Duodenal mucosa (tissue), 2 donors: ENCODE measurements at regions not wholly inside any gene's neighbourhood (a gene's known extent, or its start where the extent isn't known, plus 50 kb on each side); places are given as distances from the start of the nearest gene placed in this dataset.

Source experiments
- H3K27ac ChIP-seq: one replicate; pipeline ENCODE4 v1.7.0; 2013; ENCODE audit warnings: low read depth, low read length
- H3K27me3 ChIP-seq, 2 donors: one replicate each; pipeline ENCODE4 v1.7.0; 2013; ENCODE audit warnings: low read length in 2 of 2, control low read depth in 1 of 2; ENCODE audit not compliant: insufficient read depth in 2 of 2, control insufficient read depth in 1 of 2
- H3K36me3 ChIP-seq, 2 donors: one replicate each; pipeline ENCODE4 v1.7.0; 2013; ENCODE audit warnings: low read length in 2 of 2, control low read depth in 1 of 2; ENCODE audit not compliant: insufficient read depth in 2 of 2, control insufficient read depth in 1 of 2
- H3K4me1 ChIP-seq, 2 donors: one replicate each; pipeline ENCODE4 v1.7.0; 2013; ENCODE audit warnings: low read length in 2 of 2, control low read depth in 1 of 2; ENCODE audit not compliant: insufficient read depth in 2 of 2, control insufficient read depth in 1 of 2
- H3K4me3 ChIP-seq, 2 donors: one replicate each; pipeline ENCODE4 v1.7.0; 2013; ENCODE audit warnings: low read length in 2 of 2, low read depth in 1 of 2
- H3K9ac ChIP-seq, 2 donors: one replicate each; pipeline ENCODE4 v1.7.0; 2013; ENCODE audit warnings: low read length in 2 of 2, low read depth in 1 of 2
- H3K9me3 ChIP-seq, 2 donors: one replicate each; pipeline ENCODE4 v1.7.0; 2013; ENCODE audit warnings: low read length in 2 of 2, control low read depth in 1 of 2; ENCODE audit not compliant: control insufficient read depth in 1 of 2

DNA sequence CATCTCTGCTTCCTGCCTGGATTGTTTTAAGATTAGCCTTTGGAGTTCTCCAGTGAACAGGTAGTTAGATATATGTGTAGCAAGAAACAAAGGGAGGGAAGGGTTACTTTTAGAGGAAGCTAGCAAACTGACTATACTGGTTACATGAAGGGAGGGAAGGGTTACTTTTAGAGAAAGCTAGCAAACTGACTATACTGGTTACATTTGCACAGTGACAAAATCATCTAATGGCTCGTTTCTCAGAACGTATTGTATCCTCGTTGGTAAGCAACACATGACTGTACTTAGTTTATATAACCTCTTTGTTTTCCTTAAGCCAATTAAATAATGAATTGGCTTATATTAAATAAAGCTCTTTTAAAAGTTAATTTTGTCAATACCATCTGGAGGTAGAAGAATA lies 540.9 kb downstream of the EPM2A start:
- no peaks in the 10 kb centered on the region for H3K36me3 ChIP-seq
- H3K9ac ChIP-seq: no peak overlapping the region
- no peaks in the 10 kb centered on the region for H3K4me1 ChIP-seq
- no peaks in the 10 kb centered on the region for H3K9me3 ChIP-seq
- H3K4me3 ChIP-seq: no peak overlapping the region
- no peaks in the 10 kb centered on the region for H3K27me3 ChIP-seq
- H3K27ac ChIP-seq: no peak overlapping the region

DNA sequence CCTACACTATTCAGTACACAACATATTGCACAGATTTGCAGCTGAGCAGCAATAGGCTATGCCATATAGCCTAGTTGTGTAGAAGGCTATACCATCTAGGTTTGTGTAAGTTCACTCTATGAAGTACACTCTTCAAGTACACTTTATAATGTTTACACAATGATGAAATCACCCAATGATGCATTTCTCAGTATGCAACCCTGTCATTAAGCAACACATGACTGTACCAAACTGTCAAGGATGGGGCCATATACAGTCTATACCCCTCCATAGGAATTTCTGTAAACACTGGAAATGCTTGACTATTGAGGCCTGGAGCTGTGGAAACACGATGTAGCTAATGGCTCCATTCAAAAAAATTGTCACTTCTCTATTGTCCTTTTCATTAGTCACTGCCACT lies 535.4 kb downstream of the EPM2A start:
- no peaks in the 10 kb centered on the region for H3K36me3 ChIP-seq

DNA sequence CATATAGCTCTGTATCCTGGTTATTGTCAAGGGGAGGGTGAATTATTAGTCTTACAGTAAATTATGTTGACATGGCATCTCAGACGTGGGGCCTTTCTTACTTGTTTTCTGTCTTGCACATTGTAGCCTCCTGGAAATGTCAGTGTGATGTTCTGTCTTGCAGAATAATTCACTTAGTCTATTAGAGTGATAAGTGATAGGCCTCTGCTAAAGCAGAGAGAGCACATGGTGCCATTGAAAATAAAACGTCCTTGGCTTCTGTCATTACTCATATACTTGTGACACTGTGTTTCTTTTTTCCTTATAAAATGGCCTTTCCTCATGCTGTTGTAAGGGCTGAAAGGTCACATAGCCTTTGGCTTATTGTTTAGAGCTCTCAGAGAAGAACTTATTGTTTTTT lies 531.0 kb downstream of the EPM2A start:
- Histone ChIP-seq H3K36me3 (no peaks in the 10 kb centered on the region), H3K4me1 (no peaks in the 10 kb centered on the region), H3K9ac (no peak overlapping the region), H3K27me3 (no peaks in the 10 kb centered on the region), H3K4me3 (no peak overlapping the region), H3K9me3 (no peaks in the 10 kb centered on the region), H3K27ac (no peak overlapping the region)

More for the DNA sequence above, 535.4 kb downstream of the EPM2A start:
- Histone ChIP-seq H3K4me1 (no peaks in the 10 kb centered on the region), H3K27me3 (no peaks in the 10 kb centered on the region), H3K9me3 (no peaks in the 10 kb centered on the region), H3K27ac (no peak overlapping the region), H3K4me3 (no peak overlapping the region), H3K9ac (no peak overlapping the region)

- H3K27me3 ChIP-seq: no peaks in the 10 kb centered on the region
- no peaks in the 10 kb centered on the region for H3K36me3 ChIP-seq
- no peak overlapping the region for H3K27ac ChIP-seq
- H3K9me3 ChIP-seq: no peaks in the 10 kb centered on the region
- no peaks in the 10 kb centered on the region for H3K4me1 ChIP-seq
- H3K4me3 ChIP-seq: no peak overlapping the region
- no peak overlapping the region for H3K9ac ChIP-seq
These were observed 528.9 kb downstream of the EPM2A start for GRCh38 chr6:145206247-145206907.

GRCh38 chr6:145208474-145208873 lies 526.8 kb downstream of the EPM2A start:
- no peak overlapping the region for H3K9ac ChIP-seq

DNA sequence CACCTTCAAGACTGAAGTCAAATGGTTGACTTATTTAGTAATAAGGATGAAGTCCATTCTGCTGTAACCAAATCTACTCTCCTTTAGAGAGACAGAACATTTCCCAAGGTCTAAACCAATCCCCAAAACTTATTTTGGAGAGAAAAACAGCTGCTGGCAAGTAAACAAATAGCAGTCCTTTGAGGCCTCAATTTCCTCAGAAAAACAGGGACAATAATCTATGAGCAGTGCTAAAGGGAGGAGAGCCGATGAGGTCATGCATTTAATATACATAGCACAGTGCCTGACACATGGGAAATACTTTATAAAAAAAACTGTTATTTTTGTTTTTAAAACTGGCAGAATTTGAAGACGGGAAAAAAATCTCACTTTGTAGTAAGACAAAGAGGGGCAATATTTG lies 526.0 kb downstream of the EPM2A start:
- Histone ChIP-seq H3K27me3 (no peaks in the 10 kb centered on the region), H3K36me3 (no peaks in the 10 kb centered on the region), H3K9me3 (no peaks in the 10 kb centered on the region), H3K9ac (no peak overlapping the region), H3K4me3 (no peak overlapping the region), H3K4me1 (no peaks in the 10 kb centered on the region), H3K27ac (no peak overlapping the region)

More at GRCh38 chr6:145208474-145208873, 526.8 kb downstream of the EPM2A start:
- H3K4me1 ChIP-seq: no peaks in the 10 kb centered on the region
- no peaks in the 10 kb centered on the region for H3K36me3 ChIP-seq
- no peak overlapping the region for H3K27ac ChIP-seq
- H3K9me3 ChIP-seq: no peaks in the 10 kb centered on the region
- no peak overlapping the region for H3K4me3 ChIP-seq
- no peaks in the 10 kb centered on the region for H3K27me3 ChIP-seq

- Histone ChIP-seq H3K27me3 (no peaks in the 10 kb centered on the region), H3K4me1 (no peaks in the 10 kb centered on the region), H3K9me3 (no peaks in the 10 kb centered on the region), H3K36me3 (no peaks in the 10 kb centered on the region), H3K4me3 (no peak overlapping the region), H3K9ac (no peak overlapping the region), H3K27ac (no peak overlapping the region)
These were observed 522.5 kb downstream of the EPM2A start for GRCh38 chr6:145212813-145213212.

DNA sequence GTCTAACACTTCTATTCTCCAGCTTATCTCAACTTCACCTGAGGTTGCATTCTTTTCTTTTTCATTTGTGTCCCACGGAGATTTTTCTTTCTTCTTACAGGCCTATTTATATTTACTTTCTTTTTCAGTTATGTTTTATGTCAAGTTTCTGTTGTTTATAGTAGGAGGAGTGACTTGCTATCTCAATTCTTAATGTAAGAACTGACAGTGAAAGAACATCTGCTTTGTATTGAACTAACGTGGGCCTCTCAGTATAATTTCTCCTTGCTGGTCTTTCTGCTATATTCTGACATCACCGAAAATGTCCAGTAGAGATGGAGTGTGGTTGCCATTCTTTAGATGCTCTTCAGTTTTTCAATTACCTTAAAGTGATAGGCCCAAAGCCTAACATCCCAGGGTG lies 521.7 kb downstream of the EPM2A start:
- H3K9me3 ChIP-seq: no peaks in the 10 kb centered on the region
- H3K36me3 ChIP-seq: no peaks in the 10 kb centered on the region
- H3K9ac ChIP-seq: no peak overlapping the region
- H3K27ac ChIP-seq: no peak overlapping the region
- no peaks in the 10 kb centered on the region for H3K4me1 ChIP-seq
- H3K27me3 ChIP-seq: no peaks in the 10 kb centered on the region
- H3K4me3 ChIP-seq: no peak overlapping the region

DNA sequence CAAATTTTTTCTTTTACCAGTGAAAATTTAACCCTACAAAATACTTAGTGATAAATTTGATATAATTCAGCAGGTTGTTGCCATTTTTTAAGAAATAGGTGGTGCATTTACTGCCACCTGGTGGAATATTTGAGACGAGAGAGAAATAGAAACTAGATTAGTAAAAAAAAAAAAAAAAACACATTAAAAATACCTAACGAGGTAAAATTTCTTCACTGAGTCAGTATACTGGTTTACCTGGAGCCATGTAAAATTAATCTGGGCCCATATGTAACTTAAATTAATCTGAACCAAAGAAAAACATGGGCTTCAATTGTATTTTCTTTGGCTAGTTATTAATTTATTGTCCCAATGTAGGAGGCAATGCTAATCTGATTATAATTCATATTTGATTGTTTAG lies 520.8 kb downstream of the EPM2A start:
- Histone ChIP-seq H3K27ac (no peak overlapping the region), H3K27me3 (no peaks in the 10 kb centered on the region), H3K4me1 (no peaks in the 10 kb centered on the region), H3K4me3 (no peak overlapping the region), H3K9ac (no peak overlapping the region), H3K9me3 (no peaks in the 10 kb centered on the region), H3K36me3 (no peaks in the 10 kb centered on the region)

GRCh38 chr6:145224450-145224849 lies 510.9 kb downstream of the EPM2A start:
- H3K4me3 ChIP-seq: no peak overlapping the region
- no peaks in the 10 kb centered on the region for H3K9me3 ChIP-seq
- H3K27me3 ChIP-seq: no peaks in the 10 kb centered on the region

DNA sequence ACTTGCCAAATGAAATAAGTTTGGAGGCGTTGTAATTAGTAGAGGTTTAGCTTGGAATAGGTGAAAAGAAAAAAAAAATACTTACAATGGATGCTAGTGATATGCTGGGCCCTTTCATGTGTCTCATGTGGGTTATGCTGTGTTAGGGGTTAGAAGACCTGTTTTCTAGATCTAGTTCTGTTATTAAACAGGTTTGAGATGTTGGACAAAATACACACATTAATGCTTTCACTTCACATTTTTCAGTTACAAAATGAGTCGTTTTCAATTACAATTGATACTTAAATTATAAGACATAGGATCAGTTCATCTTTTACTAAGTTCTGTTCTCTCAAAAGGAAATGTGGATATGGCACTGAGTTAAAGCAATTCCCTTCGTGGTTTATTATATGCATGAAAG lies 509.8 kb downstream of the EPM2A start:
- H3K36me3 ChIP-seq: no peaks in the 10 kb centered on the region
- H3K9me3 ChIP-seq: no peaks in the 10 kb centered on the region

More at GRCh38 chr6:145224450-145224849, 510.9 kb downstream of the EPM2A start:
- H3K36me3 ChIP-seq: no peaks in the 10 kb centered on the region
- no peak overlapping the region for H3K9ac ChIP-seq
- H3K27ac ChIP-seq: no peak overlapping the region
- no peaks in the 10 kb centered on the region for H3K4me1 ChIP-seq

More for the DNA sequence above, 509.8 kb downstream of the EPM2A start:
- Histone ChIP-seq H3K27me3 (no peaks in the 10 kb centered on the region), H3K9ac (no peak overlapping the region), H3K4me1 (no peaks in the 10 kb centered on the region), H3K27ac (no peak overlapping the region), H3K4me3 (no peak overlapping the region)
